Activated CD8-positive, alpha-beta T cell treated with anti-CD3 and anti-CD28 coated beads for 36 hours (primary cell): ENCODE measurements at regions not wholly inside any gene's neighbourhood (a gene's known extent, or its start where the extent isn't known, plus 50 kb on each side); places are given as distances from the start of the nearest gene placed in this dataset.

Experiments used
- ATAC-seq: fragments of 200-7000 bp; cut with Tn5 transposase; one replicate; pipeline ENCODE4 v1.10.0; 2021; ENCODE audit warnings: mild to moderate bottlenecking, moderate library complexity
- CTCF ChIA-PET: fragments of 350-600 bp; sonication (Branson Sonifier 250); formaldehyde crosslinking; loops from one replicate; lab custom pipeline; 2021; ENCODE audit warnings: antibody characterized with exemption; lab: Charles Lee
- POLR2A ChIA-PET: fragments of 350-600 bp; sonication (Branson Sonifier 250); formaldehyde crosslinking; loops from one replicate; lab custom pipeline; 2021; ENCODE audit warnings: antibody characterized with exemption; lab: Charles Lee
- DNase-seq: peaks from one replicate; pipeline ENCODE4 v3.0.0-alpha.2; 2020
- H3K27ac Mint-ChIP-seq: one replicate; pipeline ENCODE4 v1.8.0; 2021; ENCODE audit warnings: mild to moderate bottlenecking, mixed read lengths
- H3K27me3 Mint-ChIP-seq: one replicate; pipeline ENCODE4 v1.8.0; 2021; ENCODE audit warnings: mixed read lengths
- H3K36me3 Mint-ChIP-seq: one replicate; pipeline ENCODE4 v1.8.0; 2021; ENCODE audit warnings: low read depth, mixed read lengths
- H3K4me1 Mint-ChIP-seq: one replicate; pipeline ENCODE4 v1.8.0; 2021; ENCODE audit warnings: low read depth, mixed read lengths
- H3K4me3 Mint-ChIP-seq: one replicate; pipeline ENCODE4 v1.8.0; 2021; ENCODE audit warnings: mild to moderate bottlenecking, moderate library complexity, mixed read lengths
- H3K9me3 Mint-ChIP-seq: one replicate; pipeline ENCODE4 v1.8.0; 2021; ENCODE audit warnings: mixed read lengths
- CTCF ChIP-seq: fragments of 200-600 bp; IDR thresholded peaks from one replicate; pipeline ENCODE4 v1.8.0; 2022; ENCODE audit warnings: antibody characterized with exemption, mild to moderate bottlenecking
- intact Hi-C: fragments of 100-400 bp; cut with micrococcal nuclease; formaldehyde crosslinking; loops from one replicate; pipeline ENCODE4 v1.10.0; 2022

- DNase-seq (no peak), ATAC-seq (no peak)
- ChIA-PET POLR2A (no interaction called here), CTCF (no interaction called here)
- Mint-ChIP-seq H3K27ac (no peak overlapping the region), H3K9me3 (no peaks in the 10 kb centered on the region), H3K36me3 (no peaks in the 10 kb centered on the region), H3K27me3 (peaks cover 5% of the 10 kb centered on the region), H3K4me3 (no peak overlapping the region), H3K4me1 (no peaks in the 10 kb centered on the region)
- TF ChIP-seq CTCF: no peak
- intact Hi-C loops: no loop called here
These were observed 486.5 kb upstream of the ACVR2A start for GRCh38 chr2:147358375-147358774.

- no peak for TF ChIP-seq CTCF
- DNase-seq: no peak
- ChIA-PET CTCF (no interaction called here), POLR2A (no interaction called here)
- intact Hi-C loops: no loop called here
- no peak overlapping the region for H3K4me3 Mint-ChIP-seq
- no peaks in the 10 kb centered on the region for H3K9me3 Mint-ChIP-seq
- H3K4me1 Mint-ChIP-seq: no peaks in the 10 kb centered on the region
- H3K27me3 Mint-ChIP-seq: peaks cover 5% of the 10 kb centered on the region
- ATAC-seq: no peak
- no peaks in the 10 kb centered on the region for H3K36me3 Mint-ChIP-seq
- H3K27ac Mint-ChIP-seq: no peak overlapping the region
These were observed 488.7 kb upstream of the ACVR2A start for GRCh38 chr2:147356157-147356556.

- peaks cover 5% of the 10 kb centered on the region for H3K27me3 Mint-ChIP-seq
- no peak overlapping the region for H3K27ac Mint-ChIP-seq
- CTCF ChIA-PET: no interaction called here
- H3K4me3 Mint-ChIP-seq: no peak overlapping the region
- H3K4me1 Mint-ChIP-seq: no peaks in the 10 kb centered on the region
- no peaks in the 10 kb centered on the region for H3K36me3 Mint-ChIP-seq
- intact Hi-C loops: no loop called here
- ATAC-seq: no peak
- DNase-seq: no peak
- TF ChIP-seq CTCF: no peak
- no peaks in the 10 kb centered on the region for H3K9me3 Mint-ChIP-seq
- POLR2A ChIA-PET: no interaction called here
These were observed 489.1 kb upstream of the ACVR2A start for GRCh38 chr2:147355706-147356105.

- no peaks in the 10 kb centered on the region for H3K27me3 Mint-ChIP-seq
- no peaks in the 10 kb centered on the region for H3K9me3 Mint-ChIP-seq
- H3K27ac Mint-ChIP-seq: no peak overlapping the region
- POLR2A ChIA-PET: no interaction called here
- CTCF ChIA-PET: interaction anchor here (1.0 kb wide), 1 partner anchor 11 kb away, joined by 3 read pairs; no protein-coding TSS in a partner anchor
- no peaks in the 10 kb centered on the region for H3K4me1 Mint-ChIP-seq
- DNase-seq (no peak), ATAC-seq (no peak)
- TF ChIP-seq CTCF: no peak
- H3K36me3 Mint-ChIP-seq: no peaks in the 10 kb centered on the region
- intact Hi-C loops: no loop called here
- no peak overlapping the region for H3K4me3 Mint-ChIP-seq
These were observed 491.8 kb upstream of the ACVR2A start for GRCh38 chr2:147353072-147353381.

GRCh38 chr2:147352264-147353071 lies 492.4 kb upstream of the ACVR2A start:
- intact Hi-C loops: no loop called here
- Mint-ChIP-seq H3K27ac (no peak overlapping the region), H3K4me1 (no peaks in the 10 kb centered on the region), H3K36me3 (no peaks in the 10 kb centered on the region), H3K9me3 (no peaks in the 10 kb centered on the region), H3K27me3 (no peaks in the 10 kb centered on the region), H3K4me3 (no peak overlapping the region)
- TF ChIP-seq CTCF: no peak
- DNase-seq: no peak
- ChIA-PET CTCF (no interaction called here), POLR2A (no interaction called here)
- ATAC-seq: no peak
